ENCODE measurements at regions not wholly inside any gene's neighbourhood (a gene's known extent, or its start where the extent isn't known, plus 50 kb on each side); places are given as distances from the start of the nearest gene placed in this dataset.

DNA sequence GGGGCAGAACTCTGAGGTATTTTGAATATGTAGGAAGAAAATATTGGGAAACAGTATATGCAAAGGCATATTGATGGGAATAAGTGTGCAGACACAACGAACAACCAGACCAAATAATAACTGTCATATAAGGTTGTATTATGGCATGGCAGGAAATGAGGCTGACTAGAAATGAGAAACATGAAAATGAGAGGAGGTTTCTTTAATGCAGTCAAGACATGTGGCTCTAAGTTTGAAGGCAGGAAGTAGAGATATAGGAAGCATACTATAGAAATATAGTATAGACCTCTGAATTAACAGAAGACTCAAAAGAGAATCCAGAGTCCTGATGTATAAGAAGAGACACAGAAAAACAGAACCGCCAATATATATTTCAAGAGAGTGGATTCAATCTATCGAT lies 459.7 kb upstream of the PTCHD4 start:
- H3K36me3 Mint-ChIP-seq (ENCODE audit: low read depth): no peaks in the 10 kb centered on the region
- H3K27ac Mint-ChIP-seq: no peak overlapping the region
- H3K4me3 Mint-ChIP-seq: no peak overlapping the region
- H3K9me3 Mint-ChIP-seq: no peaks in the 10 kb centered on the region
- DNase-seq: no peak
- H3K27me3 Mint-ChIP-seq (ENCODE audit: insufficient read depth): peaks cover 6% of the 10 kb centered on the region
- TF ChIP-seq, protein P1, sequence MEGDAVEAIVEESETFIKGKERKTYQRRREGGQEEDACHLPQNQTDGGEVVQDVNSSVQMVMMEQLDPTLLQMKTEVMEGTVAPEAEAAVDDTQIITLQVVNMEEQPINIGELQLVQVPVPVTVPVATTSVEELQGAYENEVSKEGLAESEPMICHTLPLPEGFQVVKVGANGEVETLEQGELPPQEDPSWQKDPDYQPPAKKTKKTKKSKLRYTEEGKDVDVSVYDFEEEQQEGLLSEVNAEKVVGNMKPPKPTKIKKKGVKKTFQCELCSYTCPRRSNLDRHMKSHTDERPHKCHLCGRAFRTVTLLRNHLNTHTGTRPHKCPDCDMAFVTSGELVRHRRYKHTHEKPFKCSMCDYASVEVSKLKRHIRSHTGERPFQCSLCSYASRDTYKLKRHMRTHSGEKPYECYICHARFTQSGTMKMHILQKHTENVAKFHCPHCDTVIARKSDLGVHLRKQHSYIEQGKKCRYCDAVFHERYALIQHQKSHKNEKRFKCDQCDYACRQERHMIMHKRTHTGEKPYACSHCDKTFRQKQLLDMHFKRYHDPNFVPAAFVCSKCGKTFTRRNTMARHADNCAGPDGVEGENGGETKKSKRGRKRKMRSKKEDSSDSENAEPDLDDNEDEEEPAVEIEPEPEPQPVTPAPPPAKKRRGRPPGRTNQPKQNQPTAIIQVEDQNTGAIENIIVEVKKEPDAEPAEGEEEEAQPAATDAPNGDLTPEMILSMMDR (IDR thresholded peaks at IDR 0.05): no peak
- H3K4me1 Mint-ChIP-seq (ENCODE audit: low read depth): peaks cover 19% of the 10 kb centered on the region

DNA sequence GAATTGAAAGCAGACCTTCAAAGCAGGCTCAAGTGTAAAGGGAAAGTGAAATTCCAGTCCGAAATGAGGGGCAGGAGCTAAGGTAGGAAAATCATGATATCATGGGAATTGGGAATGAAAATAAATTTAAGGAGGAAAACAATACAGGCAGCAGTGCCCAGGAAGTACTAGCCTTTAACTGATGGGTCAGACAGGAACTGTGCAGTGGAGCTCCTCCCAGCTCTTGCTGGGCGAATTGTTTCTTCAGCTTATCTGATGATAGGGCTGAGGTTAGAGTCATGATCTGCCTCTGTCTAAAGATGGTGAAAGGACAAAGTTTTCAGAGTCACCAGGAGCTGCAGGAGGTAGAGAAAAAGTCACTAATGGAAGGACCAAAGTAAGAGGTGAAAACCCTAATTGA lies 457.9 kb upstream of the PTCHD4 start:
- TF ChIP-seq, protein P1 (IDR thresholded peaks at IDR 0.05): no peak
- no peaks in the 10 kb centered on the region for H3K9me3 Mint-ChIP-seq
- H3K4me1 Mint-ChIP-seq (ENCODE audit: low read depth): peaks cover 19% of the 10 kb centered on the region
- H3K36me3 Mint-ChIP-seq (ENCODE audit: low read depth): no peaks in the 10 kb centered on the region
- peak overlapping the region; percentile 66 for H3K4me3 Mint-ChIP-seq
- no peak for DNase-seq
- H3K27ac Mint-ChIP-seq: no peak overlapping the region
- peaks cover 9% of the 10 kb centered on the region for H3K27me3 Mint-ChIP-seq (ENCODE audit: insufficient read depth)

DNA sequence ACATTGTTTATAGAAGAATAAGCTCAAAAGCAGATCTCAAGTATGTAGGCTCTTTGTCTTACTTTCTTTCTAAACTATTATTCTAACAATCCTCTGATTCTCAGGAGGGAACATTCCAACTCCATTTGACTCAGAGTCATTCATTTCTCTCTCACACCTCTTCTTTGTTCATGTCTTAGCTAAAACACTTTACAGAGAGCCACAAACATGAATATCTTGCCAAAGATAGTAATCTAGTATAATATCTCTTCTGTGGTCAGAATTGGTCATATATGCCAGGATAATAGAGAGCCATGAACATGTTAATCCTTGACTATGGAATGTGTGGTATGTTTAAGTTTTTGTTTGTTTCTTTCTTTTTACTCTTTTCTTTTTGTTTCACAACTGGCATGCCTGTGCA lies 456.0 kb upstream of the PTCHD4 start:
- Mint-ChIP-seq H3K27me3 (ENCODE audit: insufficient read depth) (peaks cover 6% of the 10 kb centered on the region), H3K27ac (no peak overlapping the region), H3K4me3 (no peak overlapping the region), H3K36me3 (ENCODE audit: low read depth) (no peaks in the 10 kb centered on the region), H3K4me1 (ENCODE audit: low read depth) (peaks cover 19% of the 10 kb centered on the region), H3K9me3 (no peaks in the 10 kb centered on the region)
- DNase-seq: peak; percentile 15
- TF ChIP-seq, protein P1 (IDR thresholded peaks at IDR 0.05): no peak

DNA sequence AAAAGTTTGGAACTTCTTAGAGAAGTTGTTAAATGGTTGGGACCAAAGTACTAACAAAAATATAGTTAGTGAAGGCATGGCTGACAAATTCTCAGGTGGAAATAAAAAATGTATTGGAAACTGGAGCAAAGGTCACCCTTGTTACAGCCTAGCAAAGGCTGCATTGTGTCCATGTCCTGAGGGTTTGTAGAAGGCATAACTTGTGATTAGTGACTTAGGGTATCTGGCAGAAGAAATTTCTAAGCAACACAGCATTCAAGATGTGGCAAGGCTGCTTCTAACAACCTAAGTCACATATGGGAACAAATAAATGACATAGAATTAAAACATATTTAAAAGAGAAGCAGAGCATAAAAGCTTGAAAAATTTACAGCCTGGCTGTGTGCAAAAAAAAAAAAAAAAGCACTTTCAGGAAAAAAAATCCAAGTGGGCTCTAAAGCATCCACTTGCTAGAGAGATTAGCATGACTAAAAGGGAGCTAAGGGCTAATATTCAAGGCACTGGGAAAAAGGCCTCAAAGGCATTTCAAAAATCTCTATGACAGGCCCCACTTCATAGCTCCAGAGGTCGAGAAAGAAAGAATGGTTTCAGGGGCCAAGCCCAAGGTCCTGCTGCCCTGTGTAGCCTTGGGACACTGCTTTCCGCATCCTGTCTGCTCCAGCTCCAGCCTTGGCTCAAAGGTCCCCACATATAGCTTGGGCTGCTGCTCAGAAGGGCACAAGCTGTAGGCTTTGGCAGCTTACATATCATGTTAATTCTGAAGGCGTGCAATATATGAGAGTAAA lies 453.2 kb upstream of the PTCHD4 start:
- DNase-seq: no peak
- H3K27me3 Mint-ChIP-seq (ENCODE audit: insufficient read depth): peaks cover 6% of the 10 kb centered on the region
- H3K36me3 Mint-ChIP-seq (ENCODE audit: low read depth): no peaks in the 10 kb centered on the region
- peaks cover 27% of the 10 kb centered on the region for H3K4me1 Mint-ChIP-seq (ENCODE audit: low read depth)
- H3K9me3 Mint-ChIP-seq: no peaks in the 10 kb centered on the region
- no peak overlapping the region for H3K27ac Mint-ChIP-seq
- H3K4me3 Mint-ChIP-seq: no peak overlapping the region
- TF ChIP-seq, protein P1 (IDR thresholded peaks at IDR 0.05): no peak

DNA sequence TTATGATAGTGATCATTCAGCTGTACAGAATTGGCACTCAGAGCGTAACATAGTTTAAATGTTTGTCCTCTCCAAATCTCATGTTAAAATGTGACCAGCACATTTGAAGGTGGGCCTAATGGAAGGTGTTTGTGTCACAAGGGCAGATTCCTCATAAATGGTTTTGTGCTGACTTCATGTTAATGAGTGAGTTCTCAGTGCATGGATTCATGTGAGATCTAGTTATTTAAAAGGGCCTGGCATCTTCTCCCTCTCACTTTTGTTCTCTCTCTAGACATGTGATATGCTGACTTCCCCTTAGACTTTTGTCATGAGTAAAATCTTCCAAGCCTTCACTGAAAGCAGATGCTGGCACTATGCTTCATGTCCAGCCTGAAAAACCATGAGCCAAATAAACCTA lies 452.4 kb upstream of the PTCHD4 start:
- H3K9me3 Mint-ChIP-seq: no peaks in the 10 kb centered on the region
- peaks cover 20% of the 10 kb centered on the region for H3K4me1 Mint-ChIP-seq (ENCODE audit: low read depth)
- DNase-seq: no peak
- peaks cover 4% of the 10 kb centered on the region for H3K27me3 Mint-ChIP-seq (ENCODE audit: insufficient read depth)
- TF ChIP-seq, protein P1 (IDR thresholded peaks at IDR 0.05): no peak
- H3K36me3 Mint-ChIP-seq (ENCODE audit: low read depth): no peaks in the 10 kb centered on the region
- H3K4me3 Mint-ChIP-seq: no peak overlapping the region
- H3K27ac Mint-ChIP-seq: no peak overlapping the region
